Effector memory CD4-positive, alpha-beta T cell (primary cell): ENCODE measurements at regions not wholly inside any gene's neighbourhood (a gene's known extent, or its start where the extent isn't known, plus 50 kb on each side); places are given as distances from the start of the nearest gene placed in this dataset.

ENCODE experiments used
- DNase-seq, 3 donors: peaks; one replicate each; pipeline ENCODE4 v3.0.0-alpha.2; 2020
- H3K27ac ChIP-seq: 2 replicates; pipeline ENCODE4 v1.7.0; 2013; ENCODE audit warnings: mild to moderate bottlenecking, low read length, moderate library complexity; ENCODE audit not compliant: insufficient read depth, poor library complexity, severe bottlenecking
- H3K27me3 ChIP-seq: replicated peaks from 2 replicates; pipeline ENCODE4 v1.7.0; 2013; ENCODE audit warnings: mild to moderate bottlenecking, low read length; ENCODE audit not compliant: insufficient read depth, control insufficient read depth, poor library complexity, severe bottlenecking
- H3K36me3 ChIP-seq: 2 replicates; pipeline ENCODE4 v1.7.0; 2013; ENCODE audit warnings: mild to moderate bottlenecking, low read length, moderate library complexity; ENCODE audit not compliant: control insufficient read depth, insufficient read depth
- H3K4me1 ChIP-seq: 2 replicates; pipeline ENCODE4 v1.7.0; 2013; ENCODE audit warnings: low read length, mild to moderate bottlenecking; ENCODE audit not compliant: control insufficient read depth, insufficient read depth, poor library complexity, severe bottlenecking
- H3K4me3 ChIP-seq: 2 replicates; pipeline ENCODE4 v1.7.0; 2013; ENCODE audit warnings: low read length, low read depth, mild to moderate bottlenecking; ENCODE audit not compliant: insufficient read depth, poor library complexity, severe bottlenecking
- H3K9me3 ChIP-seq: 2 replicates; pipeline ENCODE4 v1.7.0; 2013; ENCODE audit warnings: mild to moderate bottlenecking, low read length, moderate library complexity; ENCODE audit not compliant: control insufficient read depth

DNA sequence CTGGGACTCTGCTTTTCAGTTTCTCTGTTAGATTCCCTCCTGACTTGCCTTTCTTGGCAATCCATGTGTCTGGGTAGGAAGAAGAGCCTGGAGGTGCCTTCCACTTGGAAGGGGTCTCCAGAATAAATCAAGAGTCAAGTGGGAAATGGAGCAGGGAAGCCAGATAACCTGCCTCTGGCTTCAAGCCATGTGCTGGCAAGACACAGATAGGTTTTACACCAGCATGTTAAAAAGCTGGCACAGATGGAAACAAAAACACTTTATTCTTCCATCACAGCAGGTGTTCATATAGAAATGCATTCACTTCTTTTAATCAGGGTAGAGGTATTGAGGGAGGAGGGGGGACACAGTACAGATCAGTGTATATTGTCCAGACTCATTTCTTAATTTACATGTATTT, 356.9 kb upstream of the RUNX1 start:
- no peaks in the 10 kb centered on the region for H3K36me3 ChIP-seq
- no peaks in the 10 kb centered on the region for H3K9me3 ChIP-seq
- DNase-seq: no peak
- H3K4me1 ChIP-seq: no peaks in the 10 kb centered on the region
- peaks cover 3% of the 10 kb centered on the region for H3K27me3 ChIP-seq
- no peak overlapping the region for H3K4me3 ChIP-seq
- H3K27ac ChIP-seq: no peak overlapping the region

DNA sequence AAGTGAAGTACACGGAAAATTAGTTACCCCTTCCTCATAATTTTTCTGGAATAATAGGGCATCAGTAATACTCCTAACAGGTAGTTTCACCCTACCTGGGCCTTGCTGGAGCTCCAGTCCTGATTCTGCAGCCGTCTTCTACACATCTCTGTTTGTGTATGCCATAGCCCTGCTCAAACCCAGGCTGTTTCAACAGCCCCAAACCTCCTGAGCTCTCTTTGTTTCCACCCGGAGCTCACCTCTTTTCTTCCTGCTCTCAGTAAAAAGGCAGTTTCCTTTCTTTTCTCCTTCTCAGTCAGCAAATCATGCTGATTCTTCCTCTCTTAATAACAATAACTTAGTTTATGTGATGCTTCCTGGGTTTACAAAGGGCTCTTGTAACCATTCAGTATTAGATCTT, 355.1 kb upstream of the RUNX1 start:
- Histone ChIP-seq H3K9me3 (no peaks in the 10 kb centered on the region), H3K4me3 (no peak overlapping the region), H3K36me3 (no peaks in the 10 kb centered on the region), H3K4me1 (no peaks in the 10 kb centered on the region), H3K27me3 (peaks cover 3% of the 10 kb centered on the region), H3K27ac (no peak overlapping the region)
- DNase-seq: no peak

DNA sequence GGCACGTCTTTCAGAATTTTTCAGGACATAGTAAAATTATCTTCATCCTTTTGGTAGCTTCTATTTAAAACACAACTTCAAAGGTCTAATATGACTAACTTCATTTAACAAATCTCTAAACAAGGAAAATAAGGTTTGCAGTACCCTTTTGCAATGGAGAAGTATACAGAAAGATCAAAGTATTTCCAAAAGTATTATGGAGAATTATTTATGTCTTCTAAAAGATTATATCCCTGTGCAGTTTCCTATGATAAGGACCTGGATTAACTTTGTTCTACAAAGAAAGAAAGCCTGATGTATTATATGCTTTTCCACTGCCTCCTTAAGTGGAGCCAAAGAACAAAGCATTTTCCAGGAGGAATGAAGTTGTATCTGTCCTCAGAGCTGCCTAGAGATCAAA, 353.0 kb upstream of the RUNX1 start:
- Histone ChIP-seq H3K4me1 (no peaks in the 10 kb centered on the region), H3K4me3 (no peak overlapping the region), H3K27me3 (peaks cover 3% of the 10 kb centered on the region), H3K9me3 (no peaks in the 10 kb centered on the region), H3K36me3 (no peaks in the 10 kb centered on the region), H3K27ac (no peak overlapping the region)
- DNase-seq: no peak

DNA sequence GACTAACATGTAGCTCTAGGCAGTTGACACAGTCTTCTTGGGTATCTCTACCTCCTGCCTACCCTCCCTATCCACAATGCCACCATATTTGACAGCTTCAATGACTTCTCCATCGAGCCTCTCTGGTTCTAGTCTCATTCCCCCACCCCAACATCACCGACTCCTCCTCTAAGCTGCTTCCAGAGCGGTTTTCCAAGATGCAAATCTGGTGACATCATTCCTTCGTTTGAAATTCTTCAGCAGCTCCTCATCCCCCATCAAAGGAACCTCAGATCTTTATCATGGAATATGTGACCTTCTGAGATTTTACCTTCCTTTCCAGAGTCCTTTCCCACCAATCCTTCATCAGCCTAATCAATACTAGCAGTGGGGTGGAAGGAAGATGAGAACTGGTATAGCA, 352.4 kb upstream of the RUNX1 start:
- Histone ChIP-seq H3K9me3 (no peaks in the 10 kb centered on the region), H3K27ac (no peak overlapping the region), H3K4me1 (no peaks in the 10 kb centered on the region), H3K36me3 (no peaks in the 10 kb centered on the region), H3K27me3 (peaks cover 3% of the 10 kb centered on the region), H3K4me3 (no peak overlapping the region)
- no peak for DNase-seq

DNA sequence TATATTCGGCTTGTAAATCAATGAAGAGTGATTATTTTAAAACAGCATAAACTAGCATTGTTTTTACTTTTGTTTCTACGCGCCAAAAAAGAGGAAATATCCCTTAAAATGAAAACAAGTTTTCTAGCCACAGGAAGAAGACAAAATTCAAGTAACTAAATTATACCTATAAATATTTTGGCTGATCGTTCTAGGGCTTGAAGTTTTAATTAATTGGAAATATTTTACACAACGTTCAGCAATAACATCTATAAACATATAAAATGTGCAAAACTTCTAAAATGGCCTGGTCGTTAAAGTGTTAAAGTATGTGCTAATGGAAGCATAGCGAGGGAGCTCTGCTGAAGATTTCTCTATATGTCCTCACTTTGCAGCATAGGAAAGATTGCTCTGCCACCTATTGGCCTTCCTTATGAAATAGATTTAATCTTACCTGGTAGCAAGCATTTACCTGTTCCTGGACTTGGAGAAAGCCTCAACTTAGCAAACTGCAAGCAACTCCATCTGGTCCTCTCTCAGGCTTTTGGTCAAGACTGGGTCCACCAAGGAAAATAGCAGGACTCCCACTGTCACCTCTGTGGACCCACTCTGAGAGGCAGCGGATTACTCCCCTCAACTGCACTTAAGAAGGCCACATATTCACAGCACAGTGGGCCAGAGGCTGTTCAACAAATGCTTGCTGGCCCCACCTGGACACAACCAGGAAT, 351.3 kb upstream of the RUNX1 start:
- Histone ChIP-seq H3K4me3 (no peak overlapping the region), H3K36me3 (no peaks in the 10 kb centered on the region), H3K27me3 (no peaks in the 10 kb centered on the region), H3K9me3 (no peaks in the 10 kb centered on the region), H3K27ac (no peak overlapping the region), H3K4me1 (no peaks in the 10 kb centered on the region)
- DNase-seq: peak in 2 of 3 donors; percentile 0 to 25

DNA sequence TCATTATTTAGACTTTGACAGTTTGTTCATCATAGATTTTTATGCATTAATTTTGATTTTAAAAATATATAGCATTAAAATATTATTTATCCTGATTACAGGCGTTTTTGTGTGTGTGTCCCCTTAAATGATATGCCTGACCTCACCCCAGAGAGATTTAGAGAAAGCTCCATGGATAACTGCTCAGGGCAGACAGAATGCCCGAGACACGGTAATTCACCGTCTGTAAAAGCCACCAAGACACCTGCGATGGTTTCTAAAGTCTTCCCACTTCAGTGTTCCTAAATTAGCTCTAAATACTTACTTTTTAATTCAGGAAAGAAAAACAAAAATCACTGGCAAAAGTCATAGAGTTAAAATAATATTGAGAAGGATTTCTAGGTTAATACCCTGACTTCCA, 350.6 kb upstream of the RUNX1 start:
- no peaks in the 10 kb centered on the region for H3K9me3 ChIP-seq
- H3K27me3 ChIP-seq: no peaks in the 10 kb centered on the region
- no peaks in the 10 kb centered on the region for H3K36me3 ChIP-seq
- H3K4me3 ChIP-seq: no peak overlapping the region
- H3K27ac ChIP-seq: no peak overlapping the region
- no peaks in the 10 kb centered on the region for H3K4me1 ChIP-seq
- DNase-seq: no peak

DNA sequence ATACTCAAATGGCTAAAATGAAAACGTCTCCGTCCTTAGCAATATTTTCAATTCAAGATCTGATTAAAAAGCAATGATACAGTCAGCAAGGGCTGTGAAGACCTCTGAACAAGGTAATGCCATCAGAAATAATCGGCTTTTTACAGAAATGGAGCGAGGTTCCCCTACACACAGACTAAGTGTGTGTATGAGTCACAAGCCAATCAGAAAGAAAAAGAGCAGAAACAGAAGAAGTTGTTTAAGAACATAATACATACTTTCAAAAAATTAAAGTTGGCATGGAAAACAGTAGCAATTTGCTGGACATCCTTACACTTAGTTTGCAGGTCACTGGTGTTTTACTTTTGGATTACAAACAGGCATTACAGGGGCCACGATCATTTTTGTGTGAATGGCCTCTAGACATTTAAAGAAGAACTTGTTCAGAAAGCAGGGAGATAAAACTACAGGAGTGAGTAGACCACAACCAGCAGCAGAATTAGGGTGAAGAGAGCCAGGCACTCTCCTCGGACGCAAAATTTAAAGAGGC, 350.0 kb upstream of the RUNX1 start:
- Histone ChIP-seq H3K27me3 (no peaks in the 10 kb centered on the region), H3K4me3 (no peak overlapping the region), H3K4me1 (no peaks in the 10 kb centered on the region), H3K9me3 (no peaks in the 10 kb centered on the region), H3K36me3 (no peaks in the 10 kb centered on the region), H3K27ac (no peak overlapping the region)
- no peak for DNase-seq

DNA sequence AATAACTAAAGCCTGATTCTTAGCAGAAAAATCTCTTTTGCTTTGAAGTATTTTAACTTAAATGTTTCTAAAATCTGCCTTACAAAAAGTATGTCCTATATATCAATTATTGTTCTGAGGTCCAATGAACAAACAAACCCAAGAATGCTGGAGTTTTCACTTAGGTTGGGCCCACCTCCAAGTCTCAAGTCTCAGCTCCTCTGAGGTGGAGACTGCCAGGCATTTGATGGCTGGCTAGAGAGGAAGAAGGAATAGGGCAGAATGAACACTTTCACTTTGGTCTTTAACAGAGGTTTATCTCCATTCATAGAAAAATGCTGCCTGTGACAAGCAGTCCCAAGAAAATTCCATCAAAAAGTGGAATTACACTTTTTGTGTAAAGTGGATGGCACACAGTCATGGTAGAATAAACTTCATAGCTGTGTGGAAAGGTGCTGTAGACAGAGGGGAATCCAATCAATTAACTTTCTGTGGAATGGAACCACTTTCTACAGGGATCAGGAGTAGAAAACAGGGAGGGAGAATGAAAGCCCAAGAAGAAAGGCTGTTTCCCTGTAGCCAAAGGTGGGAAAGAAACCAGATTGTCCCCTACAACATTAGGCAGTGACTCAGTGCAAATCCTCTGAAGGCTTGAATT, 349.4 kb upstream of the RUNX1 start:
- H3K4me1 ChIP-seq: no peaks in the 10 kb centered on the region
- DNase-seq: no peak
- no peaks in the 10 kb centered on the region for H3K9me3 ChIP-seq
- no peak overlapping the region for H3K4me3 ChIP-seq
- no peaks in the 10 kb centered on the region for H3K36me3 ChIP-seq
- no peaks in the 10 kb centered on the region for H3K27me3 ChIP-seq
- H3K27ac ChIP-seq: no peak overlapping the region

DNA sequence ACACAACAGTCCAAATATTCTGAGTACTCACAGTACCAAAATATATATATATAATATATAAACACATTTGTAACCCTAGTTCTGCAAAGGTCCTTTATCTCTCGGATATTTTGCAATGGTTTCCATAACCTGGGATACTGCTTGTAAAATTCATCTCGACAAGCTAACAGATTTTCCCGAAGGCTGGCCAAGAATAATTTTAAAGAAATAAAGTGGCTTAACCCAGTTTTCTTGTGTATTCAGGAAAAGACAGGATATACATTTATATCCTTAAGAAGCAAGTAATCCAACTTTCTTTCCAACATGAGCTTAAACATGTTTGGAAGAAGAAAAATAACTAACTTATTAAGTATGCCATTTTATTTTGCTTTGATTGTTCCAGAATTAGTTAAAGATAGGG, 348.7 kb upstream of the RUNX1 start:
- no peaks in the 10 kb centered on the region for H3K9me3 ChIP-seq
- DNase-seq: no peak
- no peaks in the 10 kb centered on the region for H3K4me1 ChIP-seq
- no peak overlapping the region for H3K4me3 ChIP-seq
- no peak overlapping the region for H3K27ac ChIP-seq
- H3K36me3 ChIP-seq: no peaks in the 10 kb centered on the region
- H3K27me3 ChIP-seq: no peaks in the 10 kb centered on the region

DNA sequence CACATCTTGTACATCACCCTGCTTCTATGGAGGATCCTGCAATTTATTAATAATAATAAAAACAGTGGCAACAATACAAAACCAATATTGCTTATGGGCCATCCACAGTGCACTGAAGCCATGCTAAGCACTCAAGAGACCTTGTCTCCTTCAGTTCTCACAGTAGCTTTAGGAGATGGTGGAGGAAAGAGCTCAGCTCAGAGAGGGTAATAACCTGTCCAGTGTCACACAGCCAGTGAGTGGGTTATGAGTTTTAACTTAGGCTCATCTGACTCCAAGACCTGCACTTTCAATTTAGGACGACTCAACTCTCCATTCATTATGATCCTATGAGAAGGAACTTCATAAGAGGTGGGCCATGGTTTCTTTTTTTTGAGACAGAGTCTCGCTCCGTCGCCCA, 347.6 kb upstream of the RUNX1 start:
- Histone ChIP-seq H3K27ac (no peak overlapping the region), H3K27me3 (no peaks in the 10 kb centered on the region), H3K4me3 (no peak overlapping the region), H3K9me3 (no peaks in the 10 kb centered on the region), H3K4me1 (no peaks in the 10 kb centered on the region), H3K36me3 (no peaks in the 10 kb centered on the region)
- DNase-seq: no peak
